WTC11 (cell line): ENCODE measurements at regions not wholly inside any gene's neighbourhood (a gene's known extent, or its start where the extent isn't known, plus 50 kb on each side); places are given as distances from the start of the nearest gene placed in this dataset.

Source experiments
- ATAC-seq: fragments of 200-7000 bp; cut with Tn5 transposase; 2 replicates; pipeline ENCODE4 v1.10.0; 2021; ENCODE audit warnings: mild to moderate bottlenecking, moderate library complexity
- CTCF ChIA-PET: fragments of 300-600 bp; sonication (Branson Sonifier 250); formaldehyde crosslinking; loops from one replicate; lab custom pipeline; 2021; ENCODE audit warnings: antibody characterized with exemption; lab: Charles Lee
- POLR2A ChIA-PET: fragments of 350-600 bp; sonication (Branson Sonifier 250); formaldehyde crosslinking; loops from one replicate; lab custom pipeline; 2021; ENCODE audit warnings: antibody characterized with exemption; lab: Charles Lee
- DNase-seq: peaks from one replicate; pipeline ENCODE4 v3.0.0; 2021; ENCODE audit warnings: low spot score
- H3K27ac Mint-ChIP-seq: 2 replicates; pipeline ENCODE4 v1.8.0; 2021; ENCODE audit warnings: mixed read lengths
- H3K27me3 Mint-ChIP-seq: 2 replicates; pipeline ENCODE4 v1.8.0; 2021; ENCODE audit warnings: low read depth, mild to moderate bottlenecking, moderate library complexity, mixed read lengths
- H3K36me3 Mint-ChIP-seq: 2 replicates; pipeline ENCODE4 v1.8.0; 2021; ENCODE audit warnings: mixed read lengths
- H3K4me1 Mint-ChIP-seq: 2 replicates; pipeline ENCODE4 v1.8.0; 2022; ENCODE audit warnings: mixed read lengths
- H3K4me3 Mint-ChIP-seq: 2 replicates; pipeline ENCODE4 v1.8.0; 2021; ENCODE audit warnings: mild to moderate bottlenecking, moderate library complexity, mixed read lengths
- H3K9me3 Mint-ChIP-seq: 2 replicates; pipeline ENCODE4 v1.8.0; 2021; ENCODE audit warnings: mixed read lengths
- ATF2 ChIP-seq: sonication (generic); formaldehyde crosslinking; IDR thresholded peaks from 2 replicates; pipeline ENCODE4 v1.8.1; 2022; ENCODE audit warnings: low read depth, missing genetic modification reagents, borderline replicate concordance
- ATF3 ChIP-seq: sonication (generic); formaldehyde crosslinking; conservative IDR thresholded peaks from 2 replicates; pipeline ENCODE4 v1.8.1; 2022; ENCODE audit warnings: mild to moderate bottlenecking, missing genetic modification reagents
- CREB1 ChIP-seq: sonication (generic); formaldehyde crosslinking; IDR thresholded peaks from 2 replicates; pipeline ENCODE4 v1.8.0; 2023; ENCODE audit warnings: mild to moderate bottlenecking, missing genetic modification reagents
- CREM ChIP-seq: sonication (generic); formaldehyde crosslinking; IDR thresholded peaks from 2 replicates; pipeline ENCODE4 v1.8.1; 2022; ENCODE audit warnings: mild to moderate bottlenecking, missing genetic modification reagents, moderate library complexity
- CTCF ChIP-seq: fragments of 200-600 bp; IDR thresholded peaks from 2 replicates; pipeline ENCODE4 v1.8.0; 2022; ENCODE audit warnings: antibody characterized with exemption
- E2F1 ChIP-seq: sonication (generic); formaldehyde crosslinking; IDR thresholded peaks from 2 replicates; pipeline ENCODE4 v1.8.0; 2022; ENCODE audit warnings: mild to moderate bottlenecking, missing genetic modification reagents
- FOXJ3 ChIP-seq: sonication (generic); formaldehyde crosslinking; IDR thresholded peaks from 2 replicates; pipeline ENCODE4 v1.9.0; 2021; ENCODE audit warnings: missing genetic modification reagents, mild to moderate bottlenecking, borderline replicate concordance
- FOXK1 ChIP-seq: sonication (generic); formaldehyde crosslinking; IDR thresholded peaks from 2 replicates; pipeline ENCODE4 v1.8.0; 2022; ENCODE audit warnings: mild to moderate bottlenecking, moderate library complexity, missing genetic modification reagents
- FOXP1 ChIP-seq: sonication (generic); formaldehyde crosslinking; IDR thresholded peaks from 2 replicates; pipeline ENCODE4 v1.8.0; 2022; ENCODE audit warnings: missing genetic modification reagents, mild to moderate bottlenecking, moderate library complexity, borderline replicate concordance
- FOXP4 ChIP-seq: sonication (generic); formaldehyde crosslinking; IDR thresholded peaks from 2 replicates; pipeline ENCODE4 v1.8.0; 2022; ENCODE audit warnings: mild to moderate bottlenecking, missing genetic modification reagents
- GABPB1 ChIP-seq: sonication (generic); formaldehyde crosslinking; IDR thresholded peaks from 2 replicates; pipeline ENCODE4 v1.8.1; 2023; ENCODE audit warnings: mild to moderate bottlenecking, missing genetic modification reagents
- GRHL2 ChIP-seq: fragments of 250-450 bp; sonication (Bioruptor Pico); IDR thresholded peaks from 2 replicates; pipeline ENCODE4 v1.8.0; 2022; ENCODE audit warnings: mild to moderate bottlenecking, moderate library complexity; ENCODE audit not compliant: insufficient replicate concordance, severe bottlenecking
- HMGXB4 ChIP-seq: sonication (generic); formaldehyde crosslinking; IDR thresholded peaks from 2 replicates; pipeline ENCODE4 v1.8.1; 2023; ENCODE audit warnings: mild to moderate bottlenecking, moderate library complexity, missing genetic modification reagents
- IRF1 ChIP-seq: sonication (generic); formaldehyde crosslinking; IDR thresholded peaks from 2 replicates; pipeline ENCODE4 v1.8.0; 2023; ENCODE audit warnings: missing genetic modification reagents
- KAT7 ChIP-seq: sonication (generic); formaldehyde crosslinking; IDR thresholded peaks from 2 replicates; pipeline ENCODE4 v1.8.1; 2023; ENCODE audit warnings: missing genetic modification reagents, mild to moderate bottlenecking, borderline replicate concordance
- NFE2L1 ChIP-seq: sonication (generic); formaldehyde crosslinking; IDR thresholded peaks from 2 replicates; pipeline ENCODE4 v1.8.1; 2023; ENCODE audit warnings: missing genetic modification reagents
- NR3C1 ChIP-seq: sonication (generic); formaldehyde crosslinking; conservative IDR thresholded peaks from 2 replicates; pipeline ENCODE4 v1.8.1; 2023; ENCODE audit warnings: low read depth, mild to moderate bottlenecking, missing genetic modification reagents
- OVOL2 ChIP-seq: fragments of 250-450 bp; sonication (Bioruptor Pico); IDR thresholded peaks from 2 replicates; pipeline ENCODE4 v1.9.0; 2021; ENCODE audit warnings: mild to moderate bottlenecking, borderline replicate concordance
- TP53 ChIP-seq: sonication (generic); formaldehyde crosslinking; IDR thresholded peaks from 2 replicates; pipeline ENCODE4 v1.8.1; 2023; ENCODE audit warnings: mild to moderate bottlenecking, missing genetic modification reagents
- USF2 ChIP-seq: sonication (generic); formaldehyde crosslinking; IDR thresholded peaks from 2 replicates; pipeline ENCODE4 v1.8.1; 2023; ENCODE audit warnings: mild to moderate bottlenecking, missing genetic modification reagents, moderate library complexity
- ZNF121 ChIP-seq: sonication (generic); formaldehyde crosslinking; IDR thresholded peaks from 2 replicates; pipeline ENCODE4 v1.8.0; 2023; ENCODE audit warnings: missing genetic modification reagents
- ZNF263 ChIP-seq: sonication (generic); formaldehyde crosslinking; IDR thresholded peaks from 2 replicates; pipeline ENCODE4 v1.8.1; 2022; ENCODE audit warnings: low read depth, mild to moderate bottlenecking, moderate library complexity, missing genetic modification reagents
- ZNF317 ChIP-seq: sonication (generic); formaldehyde crosslinking; IDR thresholded peaks from 2 replicates; pipeline ENCODE4 v1.8.1; 2023; ENCODE audit warnings: low read depth, mild to moderate bottlenecking, moderate library complexity, missing genetic modification reagents, borderline replicate concordance
- ZSCAN18 ChIP-seq: fragments of 250-450 bp; sonication (Bioruptor Pico); IDR thresholded peaks from 2 replicates; pipeline ENCODE4 v2.1.2; 2022; ENCODE audit warnings: mild to moderate bottlenecking, moderate library complexity

- DNase-seq (no peak), ATAC-seq (no peak)
- ChIA-PET CTCF (no interaction called here), POLR2A (no interaction called here)
- Mint-ChIP-seq H3K4me1 (peaks cover 4% of the 10 kb centered on the region), H3K36me3 (no peaks in the 10 kb centered on the region)
- TF ChIP-seq HMGXB4 (CRISPR knock-in tag) (no peak), ATF3 (CRISPR knock-in tag) (no peak), ATF2 (no peak), FOXP1 (CRISPR knock-in tag) (no peak), CREB1 (no peak), FOXP4 (no peak), CREM (CRISPR knock-in tag) (no peak), E2F1 (CRISPR knock-in tag) (no peak), NFE2L1 (CRISPR knock-in tag) (no peak), TP53 (CRISPR knock-in tag) (no peak), ZNF263 (CRISPR knock-in tag) (no peak), NR3C1 (CRISPR knock-in tag) (no peak), OVOL2 (CRISPR knock-in tag) (no peak), USF2 (CRISPR knock-in tag) (no peak), IRF1 (CRISPR knock-in tag) (no peak)
- TF ChIP-seq, all 79 proteins: peak for 0
- Mint-ChIP-seq H3K4me3 (no peak overlapping the region), H3K27ac (no peak overlapping the region), H3K27me3 (no peaks in the 10 kb centered on the region), H3K9me3 (peaks cover 10% of the 10 kb centered on the region)
Measured at GRCh38 chr2:142710336-142710735, 167.1 kb upstream of the KYNU start.

GRCh38 chr2:142707318-142707717, 170.1 kb upstream of the KYNU start:
- no peaks in the 10 kb centered on the region for H3K27me3 Mint-ChIP-seq
- no peak overlapping the region for H3K27ac Mint-ChIP-seq
- DNase-seq, result peak; percentile 32
- no peaks in the 10 kb centered on the region for H3K36me3 Mint-ChIP-seq
- peak; percentile 91 for ATAC-seq
- ChIA-PET CTCF (no interaction called here), POLR2A (no interaction called here)
- peaks cover 4% of the 10 kb centered on the region for H3K4me1 Mint-ChIP-seq
- peaks cover 3% of the 10 kb centered on the region; the same call in 1 of the 2 replicates for H3K9me3 Mint-ChIP-seq
- H3K4me3 Mint-ChIP-seq, result no peak overlapping the region
- TF ChIP-seq GRHL2 (CRISPR knock-in tag), result no peak
- no peak for TF ChIP-seq FOXK1 (CRISPR knock-in tag)
- no peak for TF ChIP-seq ZSCAN18 (CRISPR knock-in tag)
- TF ChIP-seq FOXJ3 (CRISPR knock-in tag), result no peak
- no peak for TF ChIP-seq ZNF121 (CRISPR knock-in tag)
- no peak for TF ChIP-seq CTCF
- no peak for TF ChIP-seq GABPB1 (CRISPR knock-in tag)
- TF ChIP-seq ZNF317 (CRISPR knock-in tag), result no peak
- TF ChIP-seq KAT7 (CRISPR knock-in tag), result no peak
